ENCODE measurements at regions not wholly inside any gene's neighbourhood (a gene's known extent, or its start where the extent isn't known, plus 50 kb on each side); places are given as distances from the start of the nearest gene placed in this dataset.
A peak's percentile ranks its signal among the peaks of the same experiment; 100 is the strongest.

DNA sequence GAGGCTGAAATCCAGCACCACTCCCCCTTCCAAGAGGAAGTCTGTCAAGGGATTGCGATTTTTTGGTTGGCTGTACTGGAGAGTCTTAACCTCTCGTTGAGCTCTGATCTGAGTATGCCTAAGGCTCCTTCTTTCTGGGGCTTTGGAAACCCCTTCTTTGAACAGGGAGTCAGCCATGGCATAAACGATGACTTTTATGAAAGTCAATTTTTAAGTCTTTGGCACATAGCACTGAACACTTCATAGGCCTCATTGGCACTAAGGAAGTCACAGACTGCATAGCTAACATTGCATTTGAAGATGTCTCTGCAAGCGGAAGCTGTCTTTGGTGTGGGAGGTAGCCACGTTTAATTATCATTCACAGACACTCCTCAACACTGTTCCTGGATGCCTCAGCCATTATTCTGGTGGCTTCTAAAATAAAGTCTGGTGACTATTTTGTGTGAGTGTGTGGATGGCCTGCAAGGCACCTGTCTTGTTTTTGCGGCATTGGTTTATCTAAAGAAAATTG, 148.2 kb upstream of the NCK2 start:
- DNase-seq (ENCODE audit: low read depth, low spot score) = no peak

DNA sequence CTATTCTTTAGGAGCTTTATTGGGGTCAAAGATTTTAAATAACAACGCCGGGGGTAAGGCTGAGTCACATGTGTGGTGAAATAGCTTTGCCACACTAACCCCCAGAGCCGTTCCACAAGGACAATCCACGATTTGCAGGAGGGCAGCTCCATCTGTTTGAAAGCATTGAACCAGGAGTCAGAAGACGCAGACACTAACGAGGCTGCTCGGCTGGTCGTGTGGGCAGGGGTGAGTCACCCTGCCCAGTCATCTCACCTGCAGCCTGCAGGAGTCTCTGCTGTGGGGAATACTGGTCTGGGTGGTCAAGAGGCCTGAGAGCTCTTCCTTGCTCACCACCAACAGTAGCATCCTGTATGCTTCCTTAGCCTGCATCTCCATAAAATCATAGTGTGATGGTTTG, 149.2 kb upstream of the NCK2 start:
- no peak for DNase-seq (ENCODE audit: low read depth, low spot score)

DNA sequence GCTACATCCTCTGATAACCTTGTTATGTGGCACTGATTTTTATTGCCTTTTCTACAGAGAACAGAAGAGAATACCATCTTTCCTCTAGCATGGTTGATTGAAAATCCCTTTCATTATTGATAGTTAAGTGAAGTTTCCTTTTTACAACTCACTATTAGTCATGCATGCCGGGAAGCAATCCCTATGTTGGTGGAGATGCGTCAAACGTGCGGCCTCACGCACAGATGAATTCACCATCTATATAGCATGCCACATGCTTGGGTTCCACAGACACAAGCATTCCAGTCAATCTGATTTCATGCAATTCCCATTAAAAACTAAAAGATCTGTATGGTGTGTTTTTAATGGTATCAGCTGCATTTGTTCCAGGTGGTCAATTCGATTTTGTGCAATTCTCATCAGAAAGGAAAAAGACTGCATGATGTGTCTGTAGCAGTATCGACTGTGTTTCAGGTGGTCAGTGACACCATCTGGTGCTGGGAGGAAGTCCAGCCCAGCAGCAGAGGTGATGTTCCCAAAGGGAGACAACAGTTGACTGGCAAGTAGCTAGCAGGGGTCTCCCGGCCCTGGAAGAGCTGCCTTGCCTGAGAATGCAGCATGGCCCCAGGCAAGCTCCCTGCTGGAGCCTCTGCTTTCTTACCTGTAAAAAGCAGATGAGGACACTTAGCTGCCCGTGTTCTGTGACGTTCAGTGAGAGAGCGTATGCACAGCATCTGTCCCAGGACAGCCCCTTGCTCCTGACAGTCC, 151.3 kb upstream of the NCK2 start:
- no peak for DNase-seq (ENCODE audit: low read depth, low spot score)

DNA sequence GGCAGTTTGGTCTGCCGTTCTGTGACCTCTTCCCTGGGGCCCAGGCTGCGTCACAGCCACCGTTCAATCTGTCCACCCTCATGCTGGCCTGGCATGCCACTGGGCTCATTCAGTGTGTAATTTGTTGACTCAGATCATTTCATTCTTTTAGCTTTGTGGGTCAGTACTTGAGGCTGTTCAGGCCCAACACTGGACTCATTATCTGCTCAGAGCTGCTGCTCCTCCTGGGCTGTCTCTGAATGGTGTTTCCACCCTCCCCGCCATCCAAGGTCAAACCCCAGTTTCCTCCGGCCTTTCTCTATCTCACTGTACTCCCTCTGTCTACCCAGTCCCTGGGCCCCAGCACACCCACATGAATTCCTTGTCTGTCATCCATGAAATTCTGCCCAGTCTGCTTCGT, 152.4 kb upstream of the NCK2 start:
- no peak for DNase-seq (ENCODE audit: low read depth, low spot score)

DNA sequence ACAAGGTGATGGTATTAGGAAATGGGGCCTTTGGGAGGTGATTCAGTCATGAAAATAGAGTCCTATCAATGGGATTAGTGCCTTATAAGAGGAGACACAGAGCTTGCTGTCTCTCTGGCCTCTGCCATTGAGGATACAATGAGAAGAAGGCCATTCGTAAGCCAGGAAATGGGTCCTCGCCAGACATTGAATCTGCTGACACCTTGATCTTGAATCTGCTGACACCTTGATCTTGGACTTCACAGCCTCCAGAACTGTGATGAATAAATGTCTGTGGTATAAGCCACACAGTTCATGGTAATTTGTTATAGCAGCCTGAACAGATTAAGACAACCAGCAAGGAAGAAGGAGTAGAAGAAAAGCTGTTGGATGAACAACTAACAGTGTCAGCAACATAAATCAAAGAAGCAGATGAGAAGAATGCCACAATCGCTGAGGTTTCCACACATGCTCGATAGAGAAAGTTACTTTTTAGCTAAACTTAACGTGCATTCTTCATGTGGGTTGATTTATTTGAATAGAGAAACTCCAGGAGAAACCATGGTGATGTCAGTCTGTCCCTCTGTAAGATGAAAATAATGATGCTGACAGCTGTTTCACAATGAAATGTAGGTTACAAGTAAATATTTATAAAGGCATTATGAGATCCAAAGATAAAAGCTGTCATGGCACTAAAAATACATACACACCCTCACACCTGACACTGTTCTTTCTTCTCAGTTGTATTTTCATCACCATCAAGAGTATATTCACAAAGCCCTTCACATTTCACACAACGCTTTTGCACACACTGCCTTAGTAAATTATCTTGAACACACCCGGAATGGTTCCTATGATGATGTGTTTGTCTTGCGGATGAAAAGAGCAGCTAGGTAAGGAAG, 153.7 kb upstream of the NCK2 start:
- DNase-seq (ENCODE audit: low read depth, low spot score) = no peak

DNA sequence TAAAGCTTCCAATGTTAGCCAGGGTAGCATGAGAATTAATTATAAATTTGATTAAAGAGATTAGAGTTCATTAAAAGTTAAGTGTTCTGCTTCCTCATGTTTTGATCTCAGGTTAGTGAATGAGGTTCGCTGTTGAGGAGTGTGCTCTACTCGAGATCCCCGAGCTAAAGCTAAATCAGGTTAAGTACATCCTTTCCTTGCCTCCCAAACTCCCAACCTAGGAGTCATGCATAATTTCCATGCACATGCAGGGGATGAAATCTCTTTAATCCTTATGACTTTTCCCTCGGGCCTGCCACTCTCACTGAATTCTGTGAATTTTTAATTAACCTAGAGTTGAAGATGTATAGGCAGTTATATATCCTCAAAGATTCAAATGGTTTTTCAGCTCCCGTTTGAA, 156.1 kb upstream of the NCK2 start:
- no peak for DNase-seq (ENCODE audit: low read depth, low spot score)

DNA sequence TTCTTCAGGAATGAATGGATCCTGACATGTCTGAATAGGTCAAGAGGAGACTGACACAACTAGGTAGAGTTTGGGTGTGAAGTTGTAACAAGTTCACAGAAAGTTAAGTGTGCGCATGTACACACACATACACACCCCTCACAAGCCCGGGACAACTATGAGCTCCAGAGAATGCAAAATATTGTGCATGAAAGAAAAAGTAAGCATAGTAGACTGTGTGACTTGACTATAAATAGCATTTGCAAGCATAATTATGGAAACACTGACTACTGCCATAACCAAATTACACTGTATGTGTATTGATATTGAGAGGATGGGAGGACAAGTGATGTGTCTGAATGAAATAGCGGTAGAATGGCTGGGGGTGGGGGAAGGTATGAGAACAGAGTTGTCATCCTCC, 157.1 kb upstream of the NCK2 start:
- no peak for DNase-seq (ENCODE audit: low read depth, low spot score)

DNA sequence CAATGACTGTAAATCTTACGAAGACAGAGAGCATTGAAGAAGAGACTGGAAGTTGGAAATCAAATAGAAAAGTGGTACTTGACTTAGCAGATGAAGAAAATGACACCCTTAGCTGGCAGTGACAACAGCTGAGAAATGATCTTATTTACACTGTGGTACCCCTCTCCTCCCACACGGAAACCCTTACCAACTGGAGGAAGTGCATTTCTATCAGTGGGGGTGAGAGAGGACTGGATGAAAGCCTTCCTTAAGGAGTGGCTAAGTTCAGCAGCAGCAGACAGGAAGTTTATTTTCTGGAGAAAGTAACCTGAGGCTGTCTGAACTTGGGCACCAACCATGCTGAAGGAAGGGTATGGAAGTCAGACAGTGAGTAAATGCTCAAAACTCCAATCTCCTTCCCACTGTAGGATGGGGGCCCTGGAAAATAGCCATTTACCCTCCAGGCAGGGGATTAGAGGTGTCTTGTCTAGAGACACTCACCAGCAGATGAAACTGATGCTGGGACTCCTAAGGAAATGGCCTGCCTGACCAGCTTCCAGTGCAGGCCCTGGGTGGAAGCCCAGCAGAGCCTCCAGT, 160.2 kb upstream of the NCK2 start:
- DNase-seq (ENCODE audit: low read depth, low spot score) = no peak

DNA sequence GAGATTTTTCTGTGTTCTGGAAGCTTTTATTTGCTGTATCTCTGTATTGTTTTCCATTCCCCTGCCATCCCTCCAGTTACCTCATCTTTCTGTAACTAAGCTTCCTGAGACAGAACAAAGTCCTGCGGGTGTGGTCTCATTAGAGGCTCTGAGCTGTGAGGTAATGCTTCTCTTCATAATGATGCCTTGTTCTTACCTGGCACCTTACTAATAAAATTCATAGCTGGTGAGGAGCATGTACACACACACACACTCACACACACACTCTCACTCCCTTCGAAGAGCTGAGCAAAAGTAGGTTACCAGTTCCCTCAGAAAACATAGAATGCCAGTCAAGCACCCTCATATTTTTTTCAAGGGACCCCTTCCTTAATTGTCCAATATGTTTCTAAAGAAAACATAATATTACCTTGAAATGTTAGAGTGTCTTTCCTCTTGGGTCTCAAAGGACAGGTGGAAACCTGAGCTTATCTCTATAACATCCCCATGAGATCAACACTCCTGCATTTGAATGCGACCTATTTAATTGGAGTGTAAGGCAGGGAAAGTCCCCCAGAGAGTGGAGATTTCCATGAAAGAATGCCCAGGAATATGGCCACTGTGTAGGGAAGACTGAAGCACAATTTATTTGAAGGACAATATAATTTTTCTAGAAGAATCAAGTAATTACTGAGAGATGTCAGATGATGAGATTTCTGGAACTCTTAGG, 161.6 kb upstream of the NCK2 start:
- DNase-seq (ENCODE audit: low read depth, low spot score) = no peak

DNA sequence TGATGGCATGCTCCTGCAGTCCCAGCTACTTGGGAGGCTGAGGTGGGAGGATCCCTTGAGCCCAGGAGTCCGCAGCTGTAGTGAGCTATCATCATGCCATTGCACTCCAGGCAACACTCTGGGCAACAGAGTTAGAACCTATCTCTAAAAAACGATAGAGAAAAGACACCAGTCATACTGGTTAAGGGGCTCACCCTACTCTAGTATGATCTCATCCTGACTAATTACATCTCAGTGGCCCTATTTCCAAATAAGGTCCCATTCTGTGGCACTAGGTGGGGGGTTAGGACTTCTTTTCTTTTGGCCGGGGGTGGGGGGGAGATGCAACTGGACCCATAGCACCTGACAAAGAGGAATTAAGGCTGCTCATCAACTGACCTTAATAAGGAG, 163.2 kb upstream of the NCK2 start:
- no peak for DNase-seq (ENCODE audit: low read depth, low spot score)

DNA sequence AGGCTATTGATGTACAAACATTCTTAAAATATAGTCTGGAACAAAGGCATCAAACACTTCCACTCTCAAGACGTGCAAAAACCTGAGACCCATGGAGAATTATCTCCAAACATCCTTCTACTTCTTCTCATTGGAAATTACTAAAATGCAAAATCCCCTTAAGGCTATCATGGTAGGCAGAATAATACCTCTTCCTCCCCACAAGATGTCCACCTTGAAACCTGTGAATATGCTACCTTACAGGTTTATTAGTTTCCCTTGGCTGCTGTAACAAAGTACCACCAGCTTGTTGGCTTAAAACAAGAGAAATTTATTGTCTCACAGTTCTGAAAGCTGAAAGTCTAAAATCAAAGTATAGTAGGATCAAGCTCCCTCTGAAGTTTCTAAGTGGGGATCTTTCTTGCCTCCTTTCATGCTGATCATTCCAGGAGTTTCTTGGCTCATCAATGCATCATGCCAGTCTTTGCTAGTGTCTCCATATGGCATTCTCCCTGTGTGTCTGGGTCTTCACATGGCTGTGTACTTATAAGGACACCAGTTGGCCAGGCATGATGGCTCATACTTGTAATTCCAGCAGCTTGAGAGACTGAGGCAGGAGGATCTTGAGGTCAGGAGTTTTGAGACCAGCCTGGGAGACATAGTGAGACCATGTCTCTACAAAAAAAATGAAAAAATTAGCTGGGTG, 163.7 kb upstream of the NCK2 start:
- no peak for DNase-seq (ENCODE audit: low read depth, low spot score)

DNA sequence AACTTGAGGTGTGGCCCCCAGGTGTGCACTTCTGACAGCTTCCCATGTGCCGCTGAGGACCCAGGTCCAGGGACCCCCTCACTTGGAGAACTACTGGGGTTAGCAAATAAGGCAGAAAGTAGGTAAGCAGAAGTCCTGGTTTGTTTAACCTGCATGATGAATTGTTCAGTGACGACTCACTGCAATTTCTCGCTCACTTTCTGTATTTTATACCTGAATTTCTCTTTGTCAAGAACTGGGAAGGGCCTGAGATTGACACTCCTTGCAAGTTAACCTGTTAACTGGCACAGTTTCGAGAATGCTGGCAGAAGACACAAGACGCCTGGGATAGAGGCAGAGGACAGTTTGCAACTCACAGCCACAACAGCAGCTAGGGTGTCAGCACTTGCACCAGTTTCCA, 164.5 kb upstream of the NCK2 start:
- no peak for DNase-seq (ENCODE audit: low read depth, low spot score)

DNA sequence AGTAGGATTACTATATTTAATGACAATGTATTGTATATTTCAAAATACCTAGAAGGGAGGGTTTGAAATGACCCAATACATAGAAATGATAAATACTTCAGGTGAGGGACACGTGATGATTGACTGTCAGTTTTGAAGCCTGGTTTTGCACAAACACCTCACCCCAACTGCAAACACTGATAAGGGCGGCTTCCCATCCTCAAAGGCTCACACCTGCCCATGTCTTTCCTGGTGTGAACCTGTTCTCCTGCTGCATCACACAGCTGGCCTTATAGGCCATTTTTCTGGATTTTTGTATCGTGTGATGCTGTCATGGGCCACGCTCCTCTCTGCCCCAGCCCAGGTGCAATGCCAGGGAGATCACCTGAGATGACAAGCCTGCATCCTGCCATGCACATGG, 166.5 kb upstream of the NCK2 start:
- no peak for DNase-seq (ENCODE audit: low read depth, low spot score)

DNA sequence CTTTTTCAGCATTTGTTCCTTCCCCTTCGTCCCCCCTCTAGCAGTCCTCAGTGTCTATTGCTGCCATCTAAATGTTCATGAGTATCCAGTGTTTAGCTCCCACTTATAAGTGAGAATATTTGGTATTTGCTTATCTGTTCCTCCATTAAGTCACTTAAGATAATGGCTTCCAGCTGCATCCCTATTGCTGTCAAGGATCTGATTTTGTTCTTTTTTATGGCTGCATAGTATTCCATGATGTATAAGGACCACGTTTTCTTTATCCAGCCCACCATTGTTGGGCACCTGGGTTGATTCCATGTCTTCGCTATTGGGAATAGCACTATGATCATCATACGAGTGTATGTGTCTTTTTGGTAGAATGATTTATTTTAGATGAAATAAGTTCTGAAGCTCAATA, 166.9 kb upstream of the NCK2 start:
- no peak for DNase-seq (ENCODE audit: low read depth, low spot score)

DNA sequence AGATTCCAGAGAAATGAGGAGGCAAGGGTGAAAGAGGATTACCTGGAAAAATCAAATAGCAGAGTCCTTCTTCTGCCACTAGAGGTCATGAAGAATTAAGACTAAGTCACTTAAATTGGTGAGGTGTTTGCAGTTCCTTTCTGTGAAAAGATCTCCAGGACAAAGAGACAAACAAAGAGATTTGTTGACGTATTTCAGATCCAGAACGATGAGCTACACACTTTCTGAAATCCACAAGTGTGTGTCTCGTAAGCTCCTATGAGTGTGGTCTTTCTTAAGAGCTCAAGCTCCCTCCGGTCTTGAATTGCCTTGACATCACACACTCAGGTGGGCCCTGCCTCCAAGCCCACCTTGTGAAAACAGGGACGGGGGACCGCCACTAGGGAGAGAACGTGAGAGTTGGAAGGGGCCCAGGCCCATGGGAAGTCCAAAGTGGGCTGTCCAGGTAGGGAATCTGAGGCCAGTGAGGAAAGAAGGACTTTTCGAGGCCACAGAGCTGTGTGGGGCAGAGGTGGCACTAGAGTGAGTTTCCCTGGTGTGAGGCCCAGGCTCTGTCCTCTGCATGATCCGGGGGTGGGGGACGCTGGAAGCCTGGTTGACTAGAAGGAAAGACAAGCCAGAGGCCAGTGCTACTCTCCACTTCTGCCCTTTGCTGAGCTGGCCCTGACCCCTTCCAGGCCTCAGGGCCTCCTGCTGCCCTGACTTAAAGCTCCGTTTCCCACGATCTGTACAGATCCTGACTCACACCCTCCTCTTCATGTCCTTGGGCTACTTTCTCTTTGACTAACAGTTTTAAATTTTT, 168.1 kb upstream of the NCK2 start:
- peak; percentile 32 for DNase-seq (ENCODE audit: low read depth, low spot score)

DNA sequence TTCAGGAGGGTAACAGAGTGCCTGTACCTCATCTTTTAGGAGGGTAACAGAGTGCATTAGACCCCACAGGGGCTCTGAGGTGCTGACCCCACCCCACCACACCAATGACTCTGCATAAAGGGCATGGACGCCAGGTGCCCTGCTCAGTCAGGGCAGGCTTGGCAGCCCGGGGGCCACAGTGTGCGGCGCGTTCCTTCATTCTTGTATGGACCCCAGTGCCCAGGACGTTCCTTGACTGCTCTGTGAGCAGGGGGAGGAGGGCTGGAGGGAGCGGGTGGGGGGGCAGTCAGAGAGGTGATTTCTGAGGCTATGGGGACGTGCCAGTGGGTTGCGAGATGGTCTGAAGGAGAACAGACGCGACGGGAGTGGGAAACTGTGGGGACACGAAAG, 168.7 kb upstream of the NCK2 start:
- no peak for DNase-seq (ENCODE audit: low read depth, low spot score)

DNA sequence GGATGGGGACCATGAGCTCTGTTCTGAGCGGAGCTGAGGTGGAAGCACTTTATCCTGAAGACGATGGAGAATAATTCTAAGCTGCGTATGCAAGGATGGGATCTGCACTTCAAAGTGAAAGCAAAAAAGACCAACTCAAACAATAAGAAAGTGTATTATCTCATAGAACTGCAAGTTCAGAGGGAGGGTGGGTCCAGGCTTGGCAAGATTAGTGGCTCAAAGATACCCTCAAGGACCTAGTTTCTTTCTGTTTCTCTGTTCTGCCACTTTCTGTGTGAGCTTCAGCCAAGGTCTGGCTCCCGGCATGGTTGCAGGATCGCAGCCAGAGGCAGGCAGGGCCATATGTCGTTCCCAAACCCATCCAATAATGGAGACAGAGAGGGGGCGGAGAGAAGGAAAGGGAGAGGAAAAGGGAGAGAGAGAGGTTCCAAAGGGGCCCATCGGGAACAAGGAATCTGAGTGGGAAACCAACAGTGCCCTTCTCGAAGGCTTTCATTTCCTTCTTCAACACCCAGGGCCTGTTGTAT, 169.2 kb upstream of the NCK2 start:
- no peak for DNase-seq (ENCODE audit: low read depth, low spot score)

DNA sequence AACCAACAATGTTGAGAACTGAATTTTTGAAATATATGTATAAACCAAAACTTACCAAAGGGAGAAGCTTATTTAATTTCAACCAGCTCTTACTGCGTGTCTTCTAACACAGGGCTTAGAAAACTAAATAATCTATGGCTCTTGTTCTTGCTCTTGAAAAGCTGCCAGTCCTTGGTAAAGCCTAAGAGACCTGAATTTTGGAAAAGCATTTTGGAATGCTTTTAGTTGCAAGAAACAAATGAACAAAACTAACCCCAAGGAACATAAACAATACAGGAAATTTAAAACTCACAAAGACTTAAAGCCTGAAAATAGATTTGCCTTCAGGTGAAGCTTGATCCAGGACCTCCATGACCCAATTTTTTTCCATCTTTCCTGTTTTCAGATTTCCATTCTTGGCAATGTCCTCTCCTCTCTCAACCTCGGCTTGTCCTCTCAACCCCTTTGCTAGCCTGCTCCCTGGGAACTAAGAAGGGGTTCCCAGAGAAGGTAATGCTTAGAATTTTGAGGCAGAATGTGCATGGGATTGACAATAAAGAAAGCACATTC, 169.8 kb upstream of the NCK2 start:
- DNase-seq (ENCODE audit: low read depth, low spot score) = no peak

DNA sequence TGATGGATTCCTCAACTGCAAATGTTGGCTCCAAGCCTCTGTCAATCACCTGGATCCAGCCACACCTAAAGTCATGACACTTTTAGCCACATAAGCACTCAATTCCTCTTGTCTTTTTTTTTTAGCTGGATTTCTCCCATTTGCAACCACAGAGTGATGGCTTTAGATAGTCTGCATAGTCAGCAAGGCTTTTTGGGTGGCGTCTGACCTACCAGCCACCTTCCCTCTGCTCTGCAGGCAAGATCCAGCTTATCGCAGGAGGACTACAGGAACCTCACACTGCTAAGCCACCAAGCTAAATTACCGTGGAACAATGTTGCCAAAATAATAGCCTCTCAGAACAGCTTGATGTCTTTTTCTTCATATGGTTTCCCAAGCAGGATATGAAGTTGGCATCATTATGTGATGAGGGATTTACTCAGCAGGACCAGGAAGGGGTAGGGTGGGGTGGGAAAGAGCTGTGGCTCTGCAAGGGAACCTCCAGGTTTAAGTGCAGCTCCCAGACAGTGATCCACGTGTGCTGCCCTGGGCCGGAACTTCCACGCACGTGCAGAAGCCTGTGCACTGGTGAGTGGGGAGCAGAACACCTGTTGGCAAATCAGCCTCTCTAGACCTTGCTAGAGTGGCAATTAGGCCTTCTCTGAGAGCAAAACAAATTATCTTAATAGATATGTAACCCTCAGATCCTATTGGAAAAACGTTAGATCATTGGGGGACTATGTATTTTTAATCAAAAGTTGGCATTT, 170.6 kb upstream of the NCK2 start:
- DNase-seq (ENCODE audit: low read depth, low spot score) = no peak
